GM12872 (cell line): ENCODE measurements at regions not wholly inside any gene's neighbourhood (a gene's known extent, or its start where the extent isn't known, plus 50 kb on each side); places are given as distances from the start of the nearest gene placed in this dataset.

Experiments used
- TF ChIP-seq, protein P1 (sequence below): IDR thresholded peaks from 3 replicates; pipeline ENCODE4 v1.5.1; 2011; ENCODE audit warnings: low read depth, mild to moderate bottlenecking, low read length, moderate library complexity; ENCODE audit not compliant: insufficient read depth

DNA sequence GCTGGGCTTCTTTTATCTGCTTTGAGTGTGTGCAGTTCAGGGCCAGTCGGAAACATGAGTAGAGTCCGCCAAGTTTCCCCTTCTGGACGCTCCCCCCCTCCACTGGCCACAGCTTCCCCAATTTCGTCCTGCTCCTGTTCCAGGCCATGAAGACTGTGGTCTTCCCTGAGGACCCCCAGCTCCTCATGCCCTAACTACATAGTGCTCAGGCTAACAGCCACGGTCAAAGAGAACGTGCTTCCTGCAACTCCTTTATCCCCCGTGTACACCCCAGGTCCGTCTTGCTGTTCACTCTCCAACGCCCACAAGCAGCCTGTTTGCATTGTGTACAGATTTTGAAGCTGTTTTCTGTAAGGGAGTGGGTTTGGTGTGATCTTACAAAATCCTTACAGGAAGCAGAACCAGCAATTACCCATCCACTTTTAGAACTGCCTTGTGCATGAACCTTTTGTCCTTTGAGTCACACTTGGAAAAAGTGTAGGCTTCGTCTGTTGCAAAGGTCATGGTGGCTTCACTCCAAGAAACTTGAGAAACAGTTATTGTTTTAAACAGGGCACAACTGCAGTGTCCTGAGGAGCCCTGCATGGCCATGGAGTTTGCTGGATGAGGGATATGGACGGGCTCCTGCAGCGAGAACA is 77.0 kb upstream of the FAM20C start:
- TF ChIP-seq, protein P1, sequence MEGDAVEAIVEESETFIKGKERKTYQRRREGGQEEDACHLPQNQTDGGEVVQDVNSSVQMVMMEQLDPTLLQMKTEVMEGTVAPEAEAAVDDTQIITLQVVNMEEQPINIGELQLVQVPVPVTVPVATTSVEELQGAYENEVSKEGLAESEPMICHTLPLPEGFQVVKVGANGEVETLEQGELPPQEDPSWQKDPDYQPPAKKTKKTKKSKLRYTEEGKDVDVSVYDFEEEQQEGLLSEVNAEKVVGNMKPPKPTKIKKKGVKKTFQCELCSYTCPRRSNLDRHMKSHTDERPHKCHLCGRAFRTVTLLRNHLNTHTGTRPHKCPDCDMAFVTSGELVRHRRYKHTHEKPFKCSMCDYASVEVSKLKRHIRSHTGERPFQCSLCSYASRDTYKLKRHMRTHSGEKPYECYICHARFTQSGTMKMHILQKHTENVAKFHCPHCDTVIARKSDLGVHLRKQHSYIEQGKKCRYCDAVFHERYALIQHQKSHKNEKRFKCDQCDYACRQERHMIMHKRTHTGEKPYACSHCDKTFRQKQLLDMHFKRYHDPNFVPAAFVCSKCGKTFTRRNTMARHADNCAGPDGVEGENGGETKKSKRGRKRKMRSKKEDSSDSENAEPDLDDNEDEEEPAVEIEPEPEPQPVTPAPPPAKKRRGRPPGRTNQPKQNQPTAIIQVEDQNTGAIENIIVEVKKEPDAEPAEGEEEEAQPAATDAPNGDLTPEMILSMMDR, result no peak

DNA sequence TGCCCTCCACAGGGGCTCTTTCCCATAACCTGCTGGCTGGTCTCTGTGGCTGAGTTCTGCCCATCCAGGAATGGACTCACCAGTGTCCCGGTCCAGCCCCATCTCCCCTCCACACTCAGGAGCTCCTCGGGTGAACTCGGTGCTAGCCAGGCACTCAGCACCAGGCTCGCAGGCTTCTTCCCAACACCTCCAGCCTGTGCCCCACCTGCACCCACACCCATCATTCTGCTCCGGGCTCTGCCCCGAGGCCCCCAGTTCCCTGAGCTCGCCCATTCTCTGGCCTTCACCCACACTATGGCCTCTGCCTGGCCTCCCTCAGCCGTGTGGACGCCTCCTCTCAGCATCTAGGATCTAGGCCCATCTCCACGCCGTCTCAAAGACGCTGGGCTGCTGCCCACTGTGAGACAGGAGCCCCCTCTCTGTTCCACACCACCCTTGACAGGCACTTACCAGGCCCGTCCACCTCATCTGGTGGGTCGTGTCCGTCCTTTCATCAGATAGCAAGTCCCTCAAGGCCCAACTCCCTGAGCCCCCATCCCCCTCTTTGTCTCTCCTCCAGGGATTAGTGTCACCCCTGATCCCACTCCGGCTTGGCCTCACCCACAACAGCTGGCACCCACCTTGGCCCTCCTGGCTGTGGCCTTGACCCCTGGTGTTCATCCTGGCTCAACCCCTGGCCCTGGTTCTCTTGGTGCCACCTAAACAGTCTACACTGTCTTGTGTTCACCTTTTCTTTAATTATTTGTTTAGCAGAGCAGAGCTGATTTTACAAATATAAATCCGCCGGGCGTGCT is 76.0 kb upstream of the FAM20C start:
- TF ChIP-seq, protein P1, result no peak

DNA sequence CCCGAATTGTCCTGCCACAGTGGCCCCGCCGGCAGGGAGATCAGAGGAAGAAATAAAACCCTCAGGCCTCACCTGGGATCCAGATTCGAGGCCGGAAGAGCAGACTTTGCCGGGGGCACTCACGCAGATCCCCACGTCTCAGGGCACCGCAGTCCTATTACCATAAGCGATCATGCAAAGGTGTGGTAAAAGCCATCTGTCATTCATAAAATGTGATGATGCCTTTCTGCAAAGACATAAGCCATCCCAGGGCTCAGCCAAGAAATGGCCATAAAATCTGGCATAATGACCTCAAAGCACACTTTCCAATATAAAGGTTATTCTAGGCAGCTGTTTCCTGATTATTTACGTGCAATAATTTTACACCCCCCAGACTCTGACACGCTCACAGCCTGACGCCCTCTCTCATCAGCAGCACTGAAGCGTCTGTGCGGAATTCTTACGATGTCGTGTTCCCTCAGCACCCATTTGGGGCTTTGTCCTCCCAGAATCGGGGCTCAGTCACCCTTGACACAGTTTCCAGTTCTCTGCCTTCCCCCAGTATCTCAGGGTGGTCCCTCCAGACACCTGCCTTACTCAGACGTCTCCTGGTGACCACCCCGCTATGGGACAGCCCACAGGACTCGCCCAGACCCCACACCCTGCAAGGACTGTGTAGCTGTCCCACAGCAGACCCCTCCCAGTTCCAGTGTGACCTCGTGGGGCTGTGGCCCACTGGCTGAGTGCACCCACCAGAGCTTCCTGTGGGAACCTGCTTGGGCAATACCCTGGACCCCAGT is 74.3 kb upstream of the FAM20C start:
- TF ChIP-seq, protein P1, result no peak

DNA sequence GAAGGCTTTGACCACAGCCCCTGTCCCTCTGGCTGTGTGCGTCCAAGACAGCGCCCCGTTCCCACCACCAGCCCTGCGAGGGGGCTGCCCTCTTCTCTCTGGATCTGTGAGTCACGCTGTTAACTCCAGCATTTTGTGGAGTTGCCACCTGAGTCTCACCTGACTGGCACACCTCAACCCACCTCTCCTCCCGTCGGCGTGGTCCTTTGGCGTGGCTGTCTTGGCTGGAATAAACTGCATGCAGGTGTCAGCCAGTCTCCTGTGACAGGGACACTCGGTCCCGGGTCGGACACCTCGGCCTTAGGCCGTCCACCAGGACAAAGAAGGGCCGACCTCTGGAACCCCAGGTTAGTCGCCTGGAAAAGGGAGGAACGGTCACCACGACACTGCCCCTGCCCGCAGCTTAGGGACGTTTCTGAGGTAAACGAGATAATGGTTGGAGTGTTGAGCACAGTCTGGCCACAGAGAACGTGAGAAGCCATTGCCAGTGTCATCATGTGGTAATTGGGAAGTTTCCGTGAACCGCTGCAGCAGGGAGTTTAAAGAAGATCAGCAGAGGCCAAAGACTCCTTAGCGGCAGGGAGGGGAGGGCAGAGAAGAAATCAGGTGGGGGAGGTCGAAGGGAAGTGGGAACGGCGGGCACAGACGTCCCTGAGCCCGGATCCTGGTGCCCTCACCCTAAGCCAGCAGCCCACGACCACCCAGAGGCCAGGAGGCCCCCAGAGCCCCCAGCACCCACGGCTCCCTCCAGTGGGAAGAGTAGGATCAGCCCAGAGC is 73.6 kb upstream of the FAM20C start:
- TF ChIP-seq, protein P1, result no peak

- TF ChIP-seq, protein P1, result no peak
Measured at GRCh38 chr7:119392-120163, 72.8 kb upstream of the FAM20C start.

GRCh38 chr7:120164-120991 is 72.0 kb upstream of the FAM20C start:
- TF ChIP-seq, protein P1, result no peak
